K562 (cell line): ENCODE measurements at regions not wholly inside any gene's neighbourhood (a gene's known extent, or its start where the extent isn't known, plus 50 kb on each side); places are given as distances from the start of the nearest gene placed in this dataset.

Source experiments
- CBX3 ChIP-seq, 2 experiments: IDR thresholded peaks; 1 replicate in 1 of 2; 2 replicates in 1 of 2; pipeline ENCODE4 v1.6.1; 2012; ENCODE audit warnings: inconsistent platforms in 2 of 2, low read length in 2 of 2, borderline replicate concordance in 1 of 2, control low read depth in 1 of 2
- FOS ChIP-seq: IDR thresholded peaks from 3 replicates; pipeline ENCODE4 v1.6.1; 2011; ENCODE audit not compliant: insufficient read length; ENCODE audit errors: extremely low read depth
- FOXM1 ChIP-seq, 2 experiments: fragments of 450-650 bp in 1 of 2; sonication (generic) in 1 of 2; formaldehyde crosslinking in 1 of 2; IDR thresholded peaks; 2 replicates each; pipeline versions ENCODE4 v1.6.1 to v1.9.0; 2017 to 2022; ENCODE audit warnings: low read depth in 2 of 2, mild to moderate bottlenecking in 2 of 2, missing genetic modification reagents in 1 of 2, moderate library complexity in 1 of 2
- LEF1 ChIP-seq: fragments of 450-650 bp; IDR thresholded peaks from 2 replicates; pipeline ENCODE4 v1.6.1; 2016; ENCODE audit warnings: mild to moderate bottlenecking
- MEF2D ChIP-seq: conservative IDR thresholded peaks from 2 replicates; pipeline ENCODE4 v1.6.1; 2016; ENCODE audit warnings: low read depth, missing genetic modification characterization, missing compliant biosample characterization
- TRIM24 ChIP-seq, 2 experiments: fragments of 450-650 bp; IDR thresholded peaks; 2 replicates each; pipeline ENCODE4 v1.6.1; 2016
- TF ChIP-seq, protein P1 (sequence below): IDR thresholded peaks from 2 replicates; pipeline ENCODE4 v1.6.1; 2014; ENCODE audit warnings: antibody characterized with exemption
- TF ChIP-seq, protein P2 (sequence below), 2 experiments: fragments of 450-650 bp; IDR thresholded peaks; 2 replicates each; pipeline ENCODE4 v1.6.1; 2016; ENCODE audit warnings: mild to moderate bottlenecking in 2 of 2, borderline replicate concordance in 1 of 2, low read depth in 1 of 2, moderate library complexity in 1 of 2
- TF ChIP-seq, protein P3 (sequence below): fragments of 200-800 bp; sonication (Bioruptor generic); IDR thresholded peaks from 2 replicates; pipeline ENCODE4 v1.6.1; 2016; ENCODE audit warnings: missing genetic modification characterization, missing compliant biosample characterization
- TF ChIP-seq, protein P4 (sequence below): fragments of 250-450 bp; sonication (Bioruptor Pico); IDR thresholded peaks from 2 replicates; pipeline ENCODE4 v1.4.0; 2020

DNA sequence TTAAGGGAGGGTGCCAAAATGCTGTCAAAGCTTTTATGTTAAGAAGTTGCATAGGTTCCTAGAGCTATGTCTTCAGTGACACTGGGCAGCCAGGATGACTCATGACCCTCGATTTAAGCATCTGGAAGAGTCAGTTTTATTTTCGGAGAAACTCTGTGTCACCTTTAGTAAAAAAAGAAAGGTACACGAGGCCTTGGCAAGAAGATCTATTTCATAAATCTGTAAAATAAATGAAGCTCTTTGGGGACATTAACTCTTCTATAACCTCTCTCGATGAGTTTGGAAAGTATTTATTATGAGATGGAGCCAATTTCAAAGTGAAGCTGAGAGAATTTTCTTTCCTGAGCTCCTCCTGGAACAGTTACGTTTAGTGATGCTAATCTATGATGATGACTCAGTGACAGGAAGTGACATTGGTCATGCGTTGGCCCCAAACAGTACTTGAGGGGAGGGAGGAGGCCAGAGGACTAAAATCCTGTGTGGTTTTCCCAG lies 156.5 kb downstream of the HLX start (continued):
- TF ChIP-seq, protein P1, sequence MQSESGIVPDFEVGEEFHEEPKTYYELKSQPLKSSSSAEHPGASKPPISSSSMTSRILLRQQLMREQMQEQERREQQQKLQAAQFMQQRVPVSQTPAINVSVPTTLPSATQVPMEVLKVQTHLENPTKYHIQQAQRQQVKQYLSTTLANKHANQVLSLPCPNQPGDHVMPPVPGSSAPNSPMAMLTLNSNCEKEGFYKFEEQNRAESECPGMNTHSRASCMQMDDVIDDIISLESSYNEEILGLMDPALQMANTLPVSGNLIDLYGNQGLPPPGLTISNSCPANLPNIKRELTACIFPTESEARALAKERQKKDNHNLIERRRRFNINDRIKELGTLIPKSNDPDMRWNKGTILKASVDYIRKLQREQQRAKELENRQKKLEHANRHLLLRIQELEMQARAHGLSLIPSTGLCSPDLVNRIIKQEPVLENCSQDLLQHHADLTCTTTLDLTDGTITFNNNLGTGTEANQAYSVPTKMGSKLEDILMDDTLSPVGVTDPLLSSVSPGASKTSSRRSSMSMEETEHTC, result peak; percentile 60; the same call in 1 of the 2 replicates
- TF ChIP-seq MEF2D (no peak), FOXM1 (IDR thresholded peaks at IDR 0.05; ENCODE audit: low read depth) (peak; percentile 45; the same call in 1 of the 2 replicates), FOXM1 (CRISPR knock-in tag; IDR thresholded peaks at IDR 0.05; ENCODE audit: low read depth) (no peak), CBX3 (IDR thresholded peaks at IDR 0.05; ENCODE audit: borderline replicate concordance in 1 of 2, low read length in 2 of 2) (peak in 1 of 2 experiments; percentile 65; a peak in 2 of 3 replicates), FOS (peak; percentile 31), TRIM24 (IDR thresholded peaks at IDR 0.05) (0 out of 4 replicates have a peak, but pooled peaks have one; percentile 9 to 21), LEF1 (peak; percentile 82)
- TF ChIP-seq, protein P2, sequence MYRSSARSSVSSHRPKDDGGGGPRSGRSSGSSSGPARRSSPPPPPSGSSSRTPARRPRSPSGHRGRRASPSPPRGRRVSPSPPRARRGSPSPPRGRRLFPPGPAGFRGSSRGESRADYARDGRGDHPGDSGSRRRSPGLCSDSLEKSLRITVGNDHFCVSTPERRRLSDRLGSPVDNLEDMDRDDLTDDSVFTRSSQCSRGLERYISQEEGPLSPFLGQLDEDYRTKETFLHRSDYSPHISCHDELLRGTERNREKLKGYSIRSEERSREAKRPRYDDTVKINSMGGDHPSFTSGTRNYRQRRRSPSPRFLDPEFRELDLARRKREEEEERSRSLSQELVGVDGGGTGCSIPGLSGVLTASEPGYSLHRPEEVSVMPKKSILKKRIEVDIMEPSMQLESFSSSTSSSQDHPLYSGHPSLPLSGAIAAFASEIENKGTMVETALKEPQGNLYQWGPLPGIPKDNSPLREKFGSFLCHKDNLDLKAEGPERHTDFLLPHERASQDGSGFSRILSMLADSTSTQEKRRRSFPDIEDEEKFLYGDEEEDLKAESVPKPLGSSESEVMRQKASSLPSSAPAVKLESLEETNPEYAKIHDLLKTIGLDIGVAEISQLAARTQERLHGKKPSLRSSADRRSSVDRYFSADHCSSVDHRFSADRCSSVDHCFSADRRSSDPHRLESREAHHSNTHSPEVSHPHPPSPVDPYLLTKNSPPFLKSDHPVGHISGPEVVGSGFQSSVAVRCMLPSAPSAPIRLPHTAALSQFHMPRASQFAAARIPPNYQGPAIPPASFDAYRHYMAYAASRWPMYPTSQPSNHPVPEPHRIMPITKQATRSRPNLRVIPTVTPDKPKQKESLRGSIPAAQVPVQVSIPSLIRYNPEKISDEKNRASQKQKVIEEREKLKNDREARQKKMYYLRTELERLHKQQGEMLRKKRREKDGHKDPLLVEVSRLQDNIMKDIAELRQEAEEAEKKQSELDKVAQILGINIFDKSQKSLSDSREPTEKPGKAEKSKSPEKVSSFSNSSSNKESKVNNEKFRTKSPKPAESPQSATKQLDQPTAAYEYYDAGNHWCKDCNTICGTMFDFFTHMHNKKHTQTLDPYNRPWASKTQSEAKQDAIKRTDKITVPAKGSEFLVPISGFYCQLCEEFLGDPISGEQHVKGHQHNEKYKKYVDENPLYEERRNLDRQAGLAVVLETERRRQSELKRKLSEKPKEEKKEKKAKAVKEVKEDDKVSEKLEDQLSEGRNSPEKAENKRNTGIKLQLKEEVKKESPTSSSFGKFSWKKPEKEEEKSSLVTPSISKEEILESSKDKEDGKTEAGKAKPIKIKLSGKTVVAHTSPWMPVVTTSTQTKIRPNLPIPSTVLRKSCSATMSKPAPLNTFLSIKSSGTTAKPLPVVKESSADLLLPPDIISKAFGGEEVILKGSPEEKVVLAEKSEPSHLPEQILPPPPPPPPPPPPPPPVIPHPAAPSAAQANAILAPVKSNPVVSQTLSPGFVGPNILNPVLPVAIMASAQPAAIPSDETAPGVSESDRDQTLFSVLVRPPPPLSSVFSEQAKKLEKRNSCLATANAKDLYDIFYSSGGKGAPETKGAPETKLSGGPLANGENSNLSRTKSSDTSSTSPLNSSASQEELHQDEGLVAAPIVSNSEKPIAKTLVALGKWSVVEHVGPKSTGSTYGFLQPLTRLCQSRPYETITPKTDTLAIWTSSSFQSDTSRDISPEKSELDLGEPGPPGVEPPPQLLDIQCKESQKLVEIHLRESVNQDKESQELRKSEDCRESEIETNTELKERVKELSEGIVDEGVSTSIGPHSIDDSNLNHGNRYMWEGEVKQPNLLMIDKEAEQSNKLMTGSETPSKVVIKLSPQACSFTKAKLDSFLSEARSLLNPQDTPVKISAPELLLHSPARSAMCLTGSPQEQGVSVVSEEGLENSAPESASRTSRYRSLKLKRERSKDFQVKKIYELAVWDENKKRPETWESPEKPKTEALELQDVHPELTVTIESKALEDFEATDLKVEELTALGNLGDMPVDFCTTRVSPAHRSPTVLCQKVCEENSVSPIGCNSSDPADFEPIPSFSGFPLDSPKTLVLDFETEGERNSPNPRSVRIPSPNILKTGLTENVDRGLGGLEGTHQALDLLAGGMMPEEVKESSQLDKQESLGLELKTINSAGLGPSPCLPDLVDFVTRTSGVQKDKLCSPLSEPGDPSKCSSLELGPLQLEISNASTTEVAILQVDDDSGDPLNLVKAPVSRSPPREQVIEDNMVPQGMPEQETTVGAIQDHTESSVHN (IDR thresholded peaks at IDR 0.05; ENCODE audit: borderline replicate concordance in 1 of 2, low read depth in 1 of 2), result peak in 1 of 2 experiments; percentile 57; a peak in 1 of 4 replicates
- TF ChIP-seq, protein P3, sequence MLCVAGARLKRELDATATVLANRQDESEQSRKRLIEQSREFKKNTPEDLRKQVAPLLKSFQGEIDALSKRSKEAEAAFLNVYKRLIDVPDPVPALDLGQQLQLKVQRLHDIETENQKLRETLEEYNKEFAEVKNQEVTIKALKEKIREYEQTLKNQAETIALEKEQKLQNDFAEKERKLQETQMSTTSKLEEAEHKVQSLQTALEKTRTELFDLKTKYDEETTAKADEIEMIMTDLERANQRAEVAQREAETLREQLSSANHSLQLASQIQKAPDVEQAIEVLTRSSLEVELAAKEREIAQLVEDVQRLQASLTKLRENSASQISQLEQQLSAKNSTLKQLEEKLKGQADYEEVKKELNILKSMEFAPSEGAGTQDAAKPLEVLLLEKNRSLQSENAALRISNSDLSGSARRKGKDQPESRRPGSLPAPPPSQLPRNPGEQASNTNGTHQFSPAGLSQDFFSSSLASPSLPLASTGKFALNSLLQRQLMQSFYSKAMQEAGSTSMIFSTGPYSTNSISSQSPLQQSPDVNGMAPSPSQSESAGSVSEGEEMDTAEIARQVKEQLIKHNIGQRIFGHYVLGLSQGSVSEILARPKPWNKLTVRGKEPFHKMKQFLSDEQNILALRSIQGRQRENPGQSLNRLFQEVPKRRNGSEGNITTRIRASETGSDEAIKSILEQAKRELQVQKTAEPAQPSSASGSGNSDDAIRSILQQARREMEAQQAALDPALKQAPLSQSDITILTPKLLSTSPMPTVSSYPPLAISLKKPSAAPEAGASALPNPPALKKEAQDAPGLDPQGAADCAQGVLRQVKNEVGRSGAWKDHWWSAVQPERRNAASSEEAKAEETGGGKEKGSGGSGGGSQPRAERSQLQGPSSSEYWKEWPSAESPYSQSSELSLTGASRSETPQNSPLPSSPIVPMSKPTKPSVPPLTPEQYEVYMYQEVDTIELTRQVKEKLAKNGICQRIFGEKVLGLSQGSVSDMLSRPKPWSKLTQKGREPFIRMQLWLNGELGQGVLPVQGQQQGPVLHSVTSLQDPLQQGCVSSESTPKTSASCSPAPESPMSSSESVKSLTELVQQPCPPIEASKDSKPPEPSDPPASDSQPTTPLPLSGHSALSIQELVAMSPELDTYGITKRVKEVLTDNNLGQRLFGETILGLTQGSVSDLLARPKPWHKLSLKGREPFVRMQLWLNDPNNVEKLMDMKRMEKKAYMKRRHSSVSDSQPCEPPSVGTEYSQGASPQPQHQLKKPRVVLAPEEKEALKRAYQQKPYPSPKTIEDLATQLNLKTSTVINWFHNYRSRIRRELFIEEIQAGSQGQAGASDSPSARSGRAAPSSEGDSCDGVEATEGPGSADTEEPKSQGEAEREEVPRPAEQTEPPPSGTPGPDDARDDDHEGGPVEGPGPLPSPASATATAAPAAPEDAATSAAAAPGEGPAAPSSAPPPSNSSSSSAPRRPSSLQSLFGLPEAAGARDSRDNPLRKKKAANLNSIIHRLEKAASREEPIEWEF (CRISPR knock-in tag), result no peak
- TF ChIP-seq, protein P4, sequence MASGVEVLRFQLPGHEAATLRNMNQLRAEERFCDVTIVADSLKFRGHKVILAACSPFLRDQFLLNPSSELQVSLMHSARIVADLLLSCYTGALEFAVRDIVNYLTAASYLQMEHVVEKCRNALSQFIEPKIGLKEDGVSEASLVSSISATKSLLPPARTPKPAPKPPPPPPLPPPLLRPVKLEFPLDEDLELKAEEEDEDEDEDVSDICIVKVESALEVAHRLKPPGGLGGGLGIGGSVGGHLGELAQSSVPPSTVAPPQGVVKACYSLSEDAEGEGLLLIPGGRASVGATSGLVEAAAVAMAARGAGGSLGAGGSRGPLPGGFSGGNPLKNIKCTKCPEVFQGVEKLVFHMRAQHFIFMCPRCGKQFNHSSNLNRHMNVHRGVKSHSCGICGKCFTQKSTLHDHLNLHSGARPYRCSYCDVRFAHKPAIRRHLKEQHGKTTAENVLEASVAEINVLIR, result peak; percentile 69
